ENCODE measurements at regions not wholly inside any gene's neighbourhood (a gene's known extent, or its start where the extent isn't known, plus 50 kb on each side); places are given as distances from the start of the nearest gene placed in this dataset.
A peak's percentile ranks its signal among the peaks of the same experiment; 100 is the strongest.
"Not testable (repeated sequence)": the region's sequence is repeated elsewhere in the genome, so short reads cannot be mapped to it uniquely, and the experiment has no call there.

- DNase-seq (ENCODE audit: low spot score in 2 of 2); H3K4me3 ChIP-seq (ENCODE audit: low read depth, poor library complexity, severe bottlenecking); intact Hi-C loops (cut with DNase I; ENCODE audit: low total_unique reads): not testable (repeated sequence)
Observed at GRCh38 chr2:87360250-87360649, 338.6 kb upstream of the PLGLB1 start.

GRCh38 chr2:87360927-87361326 lies 339.3 kb upstream of the PLGLB1 start:
- intact Hi-C loops (cut with DNase I; ENCODE audit: low total_unique reads); DNase-seq (ENCODE audit: low spot score in 2 of 2); H3K4me3 ChIP-seq (ENCODE audit: low read depth, poor library complexity, severe bottlenecking): not testable (repeated sequence)
- WGBS, 2 donors, result 78 to 94% methylated on average over 2 of the region's 2 CpGs

GRCh38 chr2:87361805-87362204 lies 340.2 kb upstream of the PLGLB1 start:
- H3K4me3 ChIP-seq (ENCODE audit: low read depth, poor library complexity, severe bottlenecking); DNase-seq (ENCODE audit: low spot score in 2 of 2); intact Hi-C loops (cut with DNase I; ENCODE audit: low total_unique reads): not testable (repeated sequence)

DNA sequence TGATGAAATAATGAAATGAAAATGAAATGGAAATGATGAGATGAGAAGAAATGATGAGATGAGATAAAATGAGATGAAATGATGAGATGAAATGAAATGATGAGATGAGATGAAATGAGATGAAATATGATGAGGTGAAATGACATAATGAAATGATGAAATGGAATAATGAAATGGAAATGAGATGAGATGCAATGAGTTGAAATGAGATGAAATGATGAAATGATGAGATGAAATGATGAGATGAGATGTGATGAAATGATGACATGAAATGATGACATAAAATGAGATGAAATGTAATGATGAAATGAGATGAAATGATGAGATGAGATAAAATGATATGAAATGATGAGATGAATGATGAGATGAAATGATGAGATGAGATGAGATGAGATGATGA lies 342.7 kb upstream of the PLGLB1 start:
- DNase-seq (ENCODE audit: low spot score in 2 of 2); intact Hi-C loops (cut with DNase I; ENCODE audit: low total_unique reads); H3K4me3 ChIP-seq (ENCODE audit: low read depth, poor library complexity, severe bottlenecking): not testable (repeated sequence)

DNA sequence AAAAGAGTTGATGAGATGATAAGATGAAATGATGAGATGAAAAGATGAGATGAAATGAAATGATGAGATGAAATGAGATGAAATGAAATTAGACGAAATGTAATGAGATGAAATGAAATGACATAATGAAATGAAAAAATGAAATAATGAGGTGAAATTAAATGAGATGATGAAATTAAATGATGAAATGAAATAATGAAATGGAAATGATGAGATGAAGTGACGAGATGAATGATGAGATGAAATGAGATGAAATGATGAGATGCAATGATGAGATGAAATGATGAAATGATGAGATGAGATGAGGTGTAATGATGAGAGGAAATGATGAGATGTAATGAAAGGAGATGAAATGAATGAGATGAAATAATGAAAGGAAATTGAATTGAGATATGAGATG lies 343.4 kb upstream of the PLGLB1 start:
- 68 to 71% methylated on average over 2 of the region's 2 CpGs for WGBS, 2 donors
- DNase-seq (ENCODE audit: low spot score in 2 of 2); H3K4me3 ChIP-seq (ENCODE audit: low read depth, poor library complexity, severe bottlenecking); intact Hi-C loops (cut with DNase I; ENCODE audit: low total_unique reads): not testable (repeated sequence)

- intact Hi-C loops (cut with DNase I; ENCODE audit: low total_unique reads); DNase-seq (ENCODE audit: low spot score in 2 of 2); H3K4me3 ChIP-seq (ENCODE audit: low read depth, poor library complexity, severe bottlenecking): not testable (repeated sequence)
- 81 to 87% methylated on average over 6 of the region's 7 CpGs for WGBS, 2 donors
Observed at GRCh38 chr2:87386063-87386560, 361.8 kb upstream of the PLGLB2 start.

DNA sequence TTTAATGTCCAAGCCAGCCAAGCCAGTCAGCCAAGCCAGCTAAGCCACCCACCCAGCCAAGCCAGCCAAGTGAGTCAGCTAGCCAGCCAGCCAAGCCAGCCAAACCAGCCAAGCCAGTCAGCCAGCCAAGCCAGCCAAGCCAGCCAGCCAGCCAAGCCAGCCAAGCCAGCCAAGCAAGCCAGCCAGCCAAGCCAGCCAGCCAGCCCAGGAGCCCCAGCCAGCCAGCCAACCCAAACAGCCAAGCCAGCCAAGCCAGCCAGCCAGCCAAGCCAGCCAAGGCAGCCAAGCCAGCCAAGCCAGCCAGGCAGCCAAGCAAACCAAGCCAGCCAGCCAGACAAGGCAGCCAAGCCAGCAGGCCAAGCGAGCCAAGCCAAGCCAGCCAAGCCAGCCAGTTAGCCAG lies 352.1 kb upstream of the PLGLB2 start:
- intact Hi-C loops (cut with DNase I; ENCODE audit: low total_unique reads); DNase-seq (ENCODE audit: low spot score in 2 of 2); H3K4me3 ChIP-seq (ENCODE audit: low read depth, poor library complexity, severe bottlenecking): not testable (repeated sequence)
- 55% methylated on average over 1 of the region's 1 CpG; no CpG with 5 or more reads in 1 of the 2 donors for WGBS, 2 donors

GRCh38 chr2:87396551-87397265 lies 351.2 kb upstream of the PLGLB2 start:
- intact Hi-C loops (cut with DNase I; ENCODE audit: low total_unique reads); H3K4me3 ChIP-seq (ENCODE audit: low read depth, poor library complexity, severe bottlenecking): not testable (repeated sequence)
- peak in 1 of 2 donors; percentile 62 for DNase-seq (ENCODE audit: low spot score in 2 of 2)
- whole genome bisulfite sequencing, 2 donors, result 68 to 75% methylated on average over 7 of the region's 9 CpGs

DNA sequence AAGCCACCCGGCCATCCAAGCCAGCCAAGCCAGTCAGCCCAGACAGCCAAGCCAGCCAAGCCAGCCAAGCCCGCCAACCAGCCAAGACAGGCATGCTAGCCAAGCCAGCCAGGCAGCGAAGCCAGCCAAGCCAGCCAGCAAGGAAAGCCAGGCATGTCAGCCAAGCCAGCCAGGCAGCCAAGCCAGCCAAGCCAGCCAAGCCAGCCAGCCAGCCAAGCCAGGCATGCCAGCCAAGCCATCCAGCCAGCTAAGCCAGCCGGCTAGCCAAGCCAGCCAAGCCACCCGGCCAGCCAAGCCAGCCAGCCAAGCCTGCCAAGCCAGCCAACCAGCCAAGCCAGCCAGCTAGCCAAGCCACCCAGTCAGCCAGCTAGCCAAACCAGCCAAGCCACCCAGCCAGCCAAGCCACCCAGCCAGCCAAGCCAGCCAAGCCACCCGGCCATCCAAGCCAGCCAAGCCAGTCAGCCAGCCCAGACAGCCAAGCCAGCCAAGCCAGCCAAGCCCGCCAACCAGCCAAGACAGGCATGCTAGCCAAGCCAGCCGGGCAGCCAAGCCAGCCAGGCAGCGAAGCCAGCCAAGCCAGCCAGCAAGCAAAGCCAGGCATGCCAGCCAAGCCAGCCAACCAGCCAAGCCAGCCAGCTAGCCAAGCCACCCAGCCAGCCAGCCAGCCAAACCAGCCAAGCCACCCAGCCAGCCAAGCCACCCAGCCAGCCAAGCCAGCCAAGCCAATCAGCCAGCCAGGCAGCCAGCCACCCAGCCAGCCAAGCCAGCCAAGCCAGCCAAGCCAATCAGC lies 350.4 kb upstream of the PLGLB2 start:
- intact Hi-C loops (cut with DNase I; ENCODE audit: low total_unique reads); H3K4me3 ChIP-seq (ENCODE audit: low read depth, poor library complexity, severe bottlenecking): not testable (repeated sequence)
- WGBS, 2 donors, result 46% methylated on average over 7 of the region's 9 CpGs; no CpG with 5 or more reads in 1 of the 2 donors
- peak in 1 of 2 donors; percentile 78 for DNase-seq (ENCODE audit: low spot score in 2 of 2)

DNA sequence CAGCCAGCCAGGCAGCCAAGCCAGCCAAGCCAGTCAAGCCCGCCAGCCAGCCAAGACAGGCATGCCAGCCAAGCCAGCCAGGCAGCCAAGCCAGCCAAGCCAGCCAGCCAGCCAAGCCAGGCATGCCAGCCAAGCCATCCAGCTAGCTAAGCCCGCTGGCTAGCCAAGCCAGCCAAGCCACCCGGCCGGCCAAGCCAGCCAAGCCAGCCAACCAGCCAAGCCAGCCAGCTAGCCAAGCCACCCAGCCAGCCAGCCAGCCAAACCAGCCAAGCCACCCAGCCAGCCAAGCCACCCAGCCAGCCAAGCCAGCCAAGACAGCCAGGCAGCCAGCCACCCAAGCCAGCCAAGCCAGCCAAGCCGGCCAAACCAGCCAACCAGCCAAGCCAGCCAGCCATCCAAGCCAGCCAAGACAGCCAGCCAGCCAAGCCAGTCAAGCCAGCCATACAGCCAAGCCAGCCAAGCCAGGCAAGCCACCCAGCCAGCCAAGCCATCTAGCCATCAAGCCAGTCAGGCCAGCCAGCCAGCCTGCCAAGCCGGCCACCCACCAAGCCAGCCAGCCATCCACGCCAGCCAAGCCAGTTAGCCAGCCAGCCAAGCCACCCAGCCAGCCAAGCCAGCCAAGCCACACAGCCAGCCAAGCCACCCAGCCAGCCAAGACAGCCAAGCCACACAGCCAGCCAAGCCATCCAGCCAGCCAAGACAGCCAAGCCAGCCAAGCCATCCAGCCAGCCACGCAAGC lies 349.2 kb upstream of the PLGLB2 start:
- peak in 1 of 2 donors; percentile 89 for DNase-seq (ENCODE audit: low spot score in 2 of 2)
- H3K4me3 ChIP-seq (ENCODE audit: low read depth, poor library complexity, severe bottlenecking); intact Hi-C loops (cut with DNase I; ENCODE audit: low total_unique reads): not testable (repeated sequence)
- WGBS, 2 donors, result 51 to 52% methylated on average over 2 to 5 of the region's 8 CpGs

Measured in lower leg skin (tissue), 3 donors.